DND-41 (cell line): ENCODE measurements at regions not wholly inside any gene's neighbourhood (a gene's known extent, or its start where the extent isn't known, plus 50 kb on each side); places are given as distances from the start of the nearest gene placed in this dataset.
"Not testable (repeated sequence)": the region's sequence is repeated elsewhere in the genome, so short reads cannot be mapped to it uniquely, and the experiment has no call there.

Experiments
- ATAC-seq: fragments of 200-7000 bp; cut with Tn5 transposase; 3 replicates; pipeline ENCODE4 v1.9.1; 2021; ENCODE audit warnings: low read depth; ENCODE audit not compliant: insufficient read depth
- DNase-seq: peaks from one replicate; pipeline ENCODE4 v3.0.0-alpha.2; 2020
- H2AFZ ChIP-seq: 2 replicates; pipeline ENCODE4 v1.6.0; 2012; ENCODE audit warnings: low read depth, low read length
- H3K27ac ChIP-seq: 2 replicates; pipeline ENCODE4 v1.5.1; 2012; ENCODE audit warnings: low read length, inconsistent platforms
- H3K27me3 ChIP-seq: fragments of 200-600 bp; sonication (generic); 2 replicates; pipeline ENCODE4 v1.6.0; 2012; ENCODE audit warnings: low read length, mild to moderate bottlenecking, inconsistent platforms; ENCODE audit not compliant: insufficient read depth, poor library complexity
- H3K36me3 ChIP-seq: 2 replicates; pipeline ENCODE4 v1.5.1; 2012; ENCODE audit warnings: low read length, inconsistent platforms; ENCODE audit not compliant: insufficient read depth
- H3K4me1 ChIP-seq: 2 replicates; pipeline ENCODE4 v1.5.1; 2012; ENCODE audit warnings: mild to moderate bottlenecking, low read length; ENCODE audit not compliant: insufficient read depth
- H3K4me2 ChIP-seq: 2 replicates; pipeline ENCODE4 v1.6.0; 2012; ENCODE audit warnings: mild to moderate bottlenecking, moderate library complexity, low read length, inconsistent platforms; ENCODE audit not compliant: insufficient read depth
- H3K4me3 ChIP-seq, 2 experiments: fragments of 200-600 bp in 1 of 2; shearing (Covaris generic) in 1 of 2; 2 replicates each; pipeline ENCODE4 v1.5.1; 2012 to 2016; ENCODE audit warnings: inconsistent platforms in 2 of 2, low read length in 2 of 2, mild to moderate bottlenecking in 2 of 2, low read depth in 1 of 2, moderate library complexity in 1 of 2
- H3K79me2 ChIP-seq: 2 replicates; pipeline ENCODE4 v1.6.0; 2012; ENCODE audit warnings: low read length, inconsistent platforms; ENCODE audit not compliant: insufficient read depth
- H3K9ac ChIP-seq: 2 replicates; pipeline ENCODE4 v1.6.0; 2012; ENCODE audit warnings: low read depth, mild to moderate bottlenecking, inconsistent platforms, low read length, moderate library complexity
- H3K9me3 ChIP-seq: 2 replicates; pipeline ENCODE4 v1.5.1; 2012; ENCODE audit warnings: low read length, moderate library complexity, mild to moderate bottlenecking, inconsistent platforms; ENCODE audit not compliant: insufficient read depth, severe bottlenecking
- H4K20me1 ChIP-seq: 2 replicates; pipeline ENCODE4 v1.6.0; 2012; ENCODE audit warnings: low read length; ENCODE audit not compliant: insufficient read depth
- CTCF ChIP-seq: IDR thresholded peaks from 2 replicates; pipeline ENCODE4 v1.5.1; 2012; ENCODE audit warnings: borderline replicate concordance, low read length, moderate library complexity, mild to moderate bottlenecking; ENCODE audit not compliant: poor library complexity, severe bottlenecking; ENCODE audit errors: extremely low read depth
- EZH2 ChIP-seq: IDR thresholded peaks from 3 replicates; pipeline ENCODE4 v1.6.1; 2012; ENCODE audit warnings: borderline replicate concordance, low read depth, mild to moderate bottlenecking, moderate library complexity, low read length, inconsistent platforms; ENCODE audit not compliant: severe bottlenecking

GRCh38 chr14:40009771-40010170, 577.5 kb upstream of the FBXO33 start:
- Histone ChIP-seq H3K79me2 (no peaks in the 10 kb centered on the region), H4K20me1 (no peaks in the 10 kb centered on the region), H2AFZ (no peak overlapping the region), H3K4me2 (no peak overlapping the region), H3K27ac (no peak overlapping the region), H3K4me3 (no peak overlapping the region), H3K27me3 (no peaks in the 10 kb centered on the region), H3K4me1 (no peaks in the 10 kb centered on the region), H3K9ac (no peak overlapping the region), H3K9me3 (no peaks in the 10 kb centered on the region), H3K36me3 (no peaks in the 10 kb centered on the region)
- TF ChIP-seq CTCF (no peak), EZH2 (no peak)
- DNase-seq (no peak), ATAC-seq (no peak)

- not testable (repeated sequence) for H3K4me2 ChIP-seq, H3K9me3 ChIP-seq, H2AFZ ChIP-seq, DNase-seq, H3K4me1 ChIP-seq, H3K27ac ChIP-seq, H3K27me3 ChIP-seq, H4K20me1 ChIP-seq, H3K9ac ChIP-seq, H3K4me3 ChIP-seq, H3K36me3 ChIP-seq, ATAC-seq, H3K79me2 ChIP-seq
Measured at GRCh38 chr14:40008345-40008744, 576.1 kb upstream of the FBXO33 start.

GRCh38 chr14:40004871-40005500, 572.8 kb upstream of the FBXO33 start:
- H3K4me1 ChIP-seq: no peaks in the 10 kb centered on the region
- H2AFZ ChIP-seq: no peak overlapping the region
- ATAC-seq: no peak
- H3K27ac ChIP-seq: no peak overlapping the region
- no peaks in the 10 kb centered on the region for H3K36me3 ChIP-seq
- H3K27me3 ChIP-seq: no peaks in the 10 kb centered on the region
- no peak overlapping the region for H3K9ac ChIP-seq
- no peak for DNase-seq
- TF ChIP-seq EZH2: no peak
- TF ChIP-seq CTCF: no peak
- H3K79me2 ChIP-seq: no peaks in the 10 kb centered on the region
- no peaks in the 10 kb centered on the region for H3K9me3 ChIP-seq
- H4K20me1 ChIP-seq: no peaks in the 10 kb centered on the region
- no peak overlapping the region for H3K4me2 ChIP-seq
- H3K4me3 ChIP-seq: no peak overlapping the region

GRCh38 chr14:40003773-40004172, 571.5 kb upstream of the FBXO33 start:
- H3K9me3 ChIP-seq: no peaks in the 10 kb centered on the region
- no peaks in the 10 kb centered on the region for H4K20me1 ChIP-seq
- no peak overlapping the region for H3K4me2 ChIP-seq
- ATAC-seq (no peak), DNase-seq (no peak)
- H2AFZ ChIP-seq: no peak overlapping the region
- H3K79me2 ChIP-seq: no peaks in the 10 kb centered on the region
- H3K4me3 ChIP-seq: no peak overlapping the region
- H3K27ac ChIP-seq: no peak overlapping the region
- H3K4me1 ChIP-seq: no peaks in the 10 kb centered on the region
- no peak overlapping the region for H3K9ac ChIP-seq
- no peaks in the 10 kb centered on the region for H3K36me3 ChIP-seq
- TF ChIP-seq EZH2 (no peak), CTCF (no peak)
- H3K27me3 ChIP-seq: no peaks in the 10 kb centered on the region
